ENCODE measurements at regions not wholly inside any gene's neighbourhood (a gene's known extent, or its start where the extent isn't known, plus 50 kb on each side); places are given as distances from the start of the nearest gene placed in this dataset.

GRCh38 chr2:129738799-129739198 lies 240.7 kb upstream of the RAB6C start:
- TF ChIP-seq EZH2phosphoT487 (IDR thresholded peaks at IDR 0.05; ENCODE audit: low read depth) (no peak), CTCF (IDR thresholded peaks at IDR 0.05; ENCODE audit: low read depth, low read length) (no peak)
- Histone ChIP-seq H3K36me3 (replicated peaks; ENCODE audit: low read depth, low read length) (no peaks in the 10 kb centered on the region), H3K4me2 (ENCODE audit: low read length) (no peak overlapping the region), H3K79me2 (ENCODE audit: low read length) (no peaks in the 10 kb centered on the region), H3K27me3 (ENCODE audit: low read depth, low read length) (no peaks in the 10 kb centered on the region), H4K20me1 (ENCODE audit: insufficient read depth, low read length) (no peaks in the 10 kb centered on the region), H3K9me3 (ENCODE audit: insufficient read depth, low read length) (no peaks in the 10 kb centered on the region), H3K9ac (ENCODE audit: low read length) (no peak overlapping the region), H3K4me1 (ENCODE audit: low read length) (no peaks in the 10 kb centered on the region), H2AFZ (ENCODE audit: low read depth, low read length) (no peak overlapping the region), H3K27ac (ENCODE audit: low read length) (no peak overlapping the region), H3K4me3 (ENCODE audit: low read length) (no peak overlapping the region)

- no peaks in the 10 kb centered on the region for H3K4me1 ChIP-seq (ENCODE audit: low read length)
These were observed 239.0 kb upstream of the RAB6C start for GRCh38 chr2:129740504-129740903.

GRCh38 chr2:129741165-129741564 lies 238.3 kb upstream of the RAB6C start:
- H3K4me2 ChIP-seq (ENCODE audit: low read length): no peak overlapping the region
- H3K9me3 ChIP-seq (ENCODE audit: insufficient read depth, low read length): no peaks in the 10 kb centered on the region
- H3K4me3 ChIP-seq (ENCODE audit: low read length): no peak overlapping the region
- H3K27me3 ChIP-seq (ENCODE audit: low read depth, low read length): no peaks in the 10 kb centered on the region
- no peak overlapping the region for H2AFZ ChIP-seq (ENCODE audit: low read depth, low read length)
- no peak overlapping the region for H3K9ac ChIP-seq (ENCODE audit: low read length)
- no peaks in the 10 kb centered on the region for H4K20me1 ChIP-seq (ENCODE audit: insufficient read depth, low read length)
- no peaks in the 10 kb centered on the region for H3K4me1 ChIP-seq (ENCODE audit: low read length)
- TF ChIP-seq EZH2phosphoT487 (IDR thresholded peaks at IDR 0.05; ENCODE audit: low read depth) (no peak), CTCF (IDR thresholded peaks at IDR 0.05; ENCODE audit: low read depth, low read length) (no peak)
- no peaks in the 10 kb centered on the region for H3K36me3 ChIP-seq (replicated peaks; ENCODE audit: low read depth, low read length)
- H3K79me2 ChIP-seq (ENCODE audit: low read length): no peaks in the 10 kb centered on the region
- no peak overlapping the region for H3K27ac ChIP-seq (ENCODE audit: low read length)

More at GRCh38 chr2:129740504-129740903, 239.0 kb upstream of the RAB6C start:
- no peak overlapping the region for H3K27ac ChIP-seq (ENCODE audit: low read length)
- H3K36me3 ChIP-seq (replicated peaks; ENCODE audit: low read depth, low read length): no peaks in the 10 kb centered on the region
- no peaks in the 10 kb centered on the region for H3K27me3 ChIP-seq (ENCODE audit: low read depth, low read length)
- no peak overlapping the region for H3K4me2 ChIP-seq (ENCODE audit: low read length)
- H2AFZ ChIP-seq (ENCODE audit: low read depth, low read length): no peak overlapping the region
- no peaks in the 10 kb centered on the region for H3K79me2 ChIP-seq (ENCODE audit: low read length)
- H3K9ac ChIP-seq (ENCODE audit: low read length): no peak overlapping the region
- H3K4me3 ChIP-seq (ENCODE audit: low read length): no peak overlapping the region
- H3K9me3 ChIP-seq (ENCODE audit: insufficient read depth, low read length): no peaks in the 10 kb centered on the region
- H4K20me1 ChIP-seq (ENCODE audit: insufficient read depth, low read length): no peaks in the 10 kb centered on the region
- TF ChIP-seq EZH2phosphoT487 (IDR thresholded peaks at IDR 0.05; ENCODE audit: low read depth) (no peak), CTCF (IDR thresholded peaks at IDR 0.05; ENCODE audit: low read depth, low read length) (no peak)

- Histone ChIP-seq H3K4me1 (ENCODE audit: low read length) (no peaks in the 10 kb centered on the region), H3K9me3 (ENCODE audit: insufficient read depth, low read length) (no peaks in the 10 kb centered on the region), H3K36me3 (replicated peaks; ENCODE audit: low read depth, low read length) (no peaks in the 10 kb centered on the region), H4K20me1 (ENCODE audit: insufficient read depth, low read length) (no peaks in the 10 kb centered on the region), H3K4me2 (ENCODE audit: low read length) (no peak overlapping the region), H3K79me2 (ENCODE audit: low read length) (no peaks in the 10 kb centered on the region), H3K9ac (ENCODE audit: low read length) (no peak overlapping the region), H3K27me3 (ENCODE audit: low read depth, low read length) (no peaks in the 10 kb centered on the region), H3K4me3 (ENCODE audit: low read length) (no peak overlapping the region), H2AFZ (ENCODE audit: low read depth, low read length) (no peak overlapping the region), H3K27ac (ENCODE audit: low read length) (no peak overlapping the region)
- TF ChIP-seq CTCF (IDR thresholded peaks at IDR 0.05; ENCODE audit: low read depth, low read length): no peak
- no peak for TF ChIP-seq EZH2phosphoT487 (IDR thresholded peaks at IDR 0.05; ENCODE audit: low read depth)
These were observed 237.8 kb upstream of the RAB6C start for GRCh38 chr2:129741623-129742022.
